Right lobe of liver (tissue), 4 donors: ENCODE measurements at regions not wholly inside any gene's neighbourhood (a gene's known extent, or its start where the extent isn't known, plus 50 kb on each side); places are given as distances from the start of the nearest gene placed in this dataset.

Source experiments
- CTCF ChIP-seq, 4 donors: fragments of 200-600 bp in 3 of 4; fragments of 450-650 bp in 1 of 4; IDR thresholded peaks; one replicate each; pipeline versions ENCODE4 v1.5.1 to v1.8.0; 2016 to 2022; ENCODE audit warnings: antibody characterized with exemption in 4 of 4, mild to moderate bottlenecking in 2 of 4
- POLR2A ChIP-seq: fragments of 450-650 bp; IDR thresholded peaks from one replicate; pipeline ENCODE4 v1.6.1; 2017; ENCODE audit warnings: antibody characterized with exemption, mild to moderate bottlenecking
- donor health status: DM: no; HTN: no; CAD: no.
- donor health status: DM: no; HTN: no; CAD: no.
- donor health status: DM: no; HTN: yes; CAD: no.

GRCh38 chr13:62524498-62524897 is 1108.8 kb upstream of the PCDH20 start:
- no peak for TF ChIP-seq CTCF (IDR thresholded peaks at IDR 0.05)
- no peak for TF ChIP-seq POLR2A
